GM23338 (cell line): ENCODE measurements at regions not wholly inside any gene's neighbourhood (a gene's known extent, or its start where the extent isn't known, plus 50 kb on each side); places are given as distances from the start of the nearest gene placed in this dataset.

Experiments used
- ATAC-seq: fragments of 200-7000 bp; cut with Tn5 transposase; 3 replicates; pipeline ENCODE4 v1.9.1; 2020
- DNase-seq: peaks from one replicate; pipeline ENCODE4 v3.0.0-alpha.2; 2015; ENCODE audit warnings: low spot score
- H2AFZ ChIP-seq: fragments of 200-600 bp; sonication (generic); 2 replicates; pipeline ENCODE4 v1.8.0; 2016; ENCODE audit warnings: antibody characterized with exemption, mild to moderate bottlenecking, moderate library complexity
- H3F3A ChIP-seq: fragments of 200-600 bp; sonication (generic); replicated peaks from 2 replicates; pipeline ENCODE4 v1.8.0; 2017; ENCODE audit warnings: antibody characterized with exemption, mixed run types, low read depth
- H3K27ac ChIP-seq: fragments of 200-600 bp; sonication (generic); 2 replicates; pipeline ENCODE4 v1.6.1; 2016; ENCODE audit warnings: low read depth
- H3K27me3 ChIP-seq: fragments of 200-600 bp; sonication (generic); 2 replicates; pipeline ENCODE4 v1.8.0; 2016; ENCODE audit warnings: mild to moderate bottlenecking, mixed run types, moderate library complexity; ENCODE audit not compliant: insufficient read depth
- H3K36me3 ChIP-seq: fragments of 200-600 bp; sonication (generic); 2 replicates; pipeline ENCODE4 v1.8.0; 2016; ENCODE audit warnings: mild to moderate bottlenecking; ENCODE audit not compliant: insufficient read depth
- H3K4me1 ChIP-seq: fragments of 200-600 bp; sonication (generic); 2 replicates; pipeline ENCODE4 v1.8.0; 2016; ENCODE audit warnings: mild to moderate bottlenecking, moderate library complexity; ENCODE audit not compliant: insufficient read depth
- H3K4me2 ChIP-seq: fragments of 200-600 bp; sonication (generic); 2 replicates; pipeline ENCODE4 v1.7.1; 2017; ENCODE audit warnings: mixed run types
- H3K4me3 ChIP-seq: fragments of 200-600 bp; sonication (generic); 2 replicates; pipeline ENCODE4 v1.6.1; 2016; ENCODE audit warnings: mixed run types
- H3K79me2 ChIP-seq: fragments of 200-600 bp; sonication (generic); replicated peaks from 2 replicates; pipeline ENCODE4 v1.8.0; 2017; ENCODE audit warnings: mild to moderate bottlenecking; ENCODE audit not compliant: insufficient read depth
- H3K9me2 ChIP-seq: fragments of 200-600 bp; sonication (generic); 2 replicates; pipeline ENCODE4 v1.8.0; 2017; ENCODE audit not compliant: insufficient read depth
- H4K20me1 ChIP-seq: fragments of 200-600 bp; sonication (generic); replicated peaks from 2 replicates; pipeline ENCODE4 v1.8.0; 2017; ENCODE audit warnings: mild to moderate bottlenecking; ENCODE audit not compliant: insufficient read depth
- H3K27ac Mint-ChIP-seq: 2 replicates; pipeline ENCODE4 v1.8.0; 2020; ENCODE audit warnings: inconsistent platforms, mild to moderate bottlenecking, moderate library complexity, mixed read lengths
- H3K27me3 Mint-ChIP-seq: 3 replicates; pipeline ENCODE4 v1.8.0; 2022; ENCODE audit warnings: low read depth, mild to moderate bottlenecking, moderate library complexity, mixed read lengths, inconsistent platforms; ENCODE audit not compliant: insufficient read depth, poor library complexity
- H3K36me3 Mint-ChIP-seq: 3 replicates; pipeline ENCODE4 v1.8.0; 2021; ENCODE audit warnings: low read depth, mild to moderate bottlenecking, inconsistent platforms, moderate library complexity, mixed read lengths
- H3K4me1 Mint-ChIP-seq: 3 replicates; pipeline ENCODE4 v1.8.0; 2020; ENCODE audit warnings: mild to moderate bottlenecking, inconsistent platforms, mixed read lengths
- H3K4me3 Mint-ChIP-seq: 3 replicates; pipeline ENCODE4 v1.8.0; 2021; ENCODE audit warnings: moderate library complexity, mild to moderate bottlenecking, inconsistent platforms, mixed read lengths
- H3K9me3 Mint-ChIP-seq: 3 replicates; pipeline ENCODE4 v1.8.0; 2020; ENCODE audit warnings: moderate library complexity, mild to moderate bottlenecking, inconsistent platforms, mixed read lengths
- CREB1 ChIP-seq: fragments of 250-450 bp; sonication (Bioruptor Pico); IDR thresholded peaks from 2 replicates; pipeline ENCODE4 v1.5.0; 2020; ENCODE audit warnings: low read depth, mild to moderate bottlenecking, moderate library complexity
- CTCF ChIP-seq, 2 experiments: fragments of 200-600 bp in 1 of 2; sonication (generic) in 1 of 2; conservative IDR thresholded peaks; 2 replicates each; pipeline versions ENCODE4 v1.5.1 to v1.6.1; 2016 to 2017; ENCODE audit warnings: antibody characterized with exemption in 2 of 2, low read depth in 2 of 2, mild to moderate bottlenecking in 2 of 2, moderate library complexity in 1 of 2
- POLR2AphosphoS5 ChIP-seq: IDR thresholded peaks from 2 replicates; pipeline ENCODE4 v1.6.1; 2016; ENCODE audit warnings: antibody characterized with exemption, low read depth
- REST ChIP-seq: IDR thresholded peaks from one replicate; pipeline ENCODE4 v1.6.1; 2018; ENCODE audit warnings: antibody characterized with exemption; ENCODE audit not compliant: unreplicated experiment
- ZNF331 ChIP-seq: fragments of 250-450 bp; sonication (Bioruptor Pico); IDR thresholded peaks from 2 replicates; pipeline ENCODE4 v1.5.0; 2020; ENCODE audit warnings: low read depth, mild to moderate bottlenecking, moderate library complexity

GRCh38 chr1:78797108-78797781 is 147.6 kb downstream of the IFI44 start:
- no peak overlapping the region for H3K4me3 Mint-ChIP-seq
- no peaks in the 10 kb centered on the region for H3F3A ChIP-seq
- H3K4me1 Mint-ChIP-seq: peaks cover 3% of the 10 kb centered on the region; the same call in 1 of the 3 replicates
- no peak overlapping the region for H3K27ac ChIP-seq
- H3K9me3 Mint-ChIP-seq: no peaks in the 10 kb centered on the region
- ATAC-seq (peak; percentile 70), DNase-seq (no peak)
- no peaks in the 10 kb centered on the region for H3K36me3 Mint-ChIP-seq
- H3K27me3 ChIP-seq: no peaks in the 10 kb centered on the region
- H3K27me3 Mint-ChIP-seq: no peaks in the 10 kb centered on the region
- no peak overlapping the region for H3K4me3 ChIP-seq
- no peak overlapping the region for H3K27ac Mint-ChIP-seq
- TF ChIP-seq REST: no peak
- no peaks in the 10 kb centered on the region for H4K20me1 ChIP-seq
- H3K79me2 ChIP-seq: no peaks in the 10 kb centered on the region
- H3K4me2 ChIP-seq: no peak overlapping the region
- no peaks in the 10 kb centered on the region for H3K4me1 ChIP-seq
- no peaks in the 10 kb centered on the region for H3K36me3 ChIP-seq
- no peaks in the 10 kb centered on the region for H3K9me2 ChIP-seq
- no peak overlapping the region; the same call in 1 of the 2 replicates for H2AFZ ChIP-seq

- no peaks in the 10 kb centered on the region for H3K79me2 ChIP-seq
- H3K9me2 ChIP-seq: no peaks in the 10 kb centered on the region
- H3K4me3 ChIP-seq: no peak overlapping the region
- TF ChIP-seq CREB1 (CRISPR knock-in tag): no peak
- no peak for TF ChIP-seq CTCF (conservative IDR thresholded peaks at IDR 0.05; ENCODE audit: low read depth in 2 of 2)
- no peak for TF ChIP-seq ZNF331
- no peak for TF ChIP-seq POLR2AphosphoS5
- no peaks in the 10 kb centered on the region for H3K9me3 Mint-ChIP-seq
- H2AFZ ChIP-seq: no peak overlapping the region
- H3K27me3 ChIP-seq: no peaks in the 10 kb centered on the region
- no peak overlapping the region for H3K4me2 ChIP-seq
- no peak overlapping the region for H3K4me3 Mint-ChIP-seq
- DNase-seq: no peak
- H3K4me1 Mint-ChIP-seq: peaks cover 3% of the 10 kb centered on the region; the same call in 1 of the 3 replicates
- no peak for ATAC-seq
- H3K27me3 Mint-ChIP-seq: no peaks in the 10 kb centered on the region
- no peak overlapping the region for H3K27ac ChIP-seq
- no peaks in the 10 kb centered on the region for H3K36me3 ChIP-seq
- no peak overlapping the region for H3K27ac Mint-ChIP-seq
- no peaks in the 10 kb centered on the region for H3F3A ChIP-seq
- no peaks in the 10 kb centered on the region for H3K36me3 Mint-ChIP-seq
- H4K20me1 ChIP-seq: no peaks in the 10 kb centered on the region
- no peaks in the 10 kb centered on the region for H3K4me1 ChIP-seq
Measured at GRCh38 chr1:78799926-78800325, 150.3 kb downstream of the IFI44 start.
